ENCODE measurements at regions not wholly inside any gene's neighbourhood (a gene's known extent, or its start where the extent isn't known, plus 50 kb on each side); places are given as distances from the start of the nearest gene placed in this dataset.

DNA sequence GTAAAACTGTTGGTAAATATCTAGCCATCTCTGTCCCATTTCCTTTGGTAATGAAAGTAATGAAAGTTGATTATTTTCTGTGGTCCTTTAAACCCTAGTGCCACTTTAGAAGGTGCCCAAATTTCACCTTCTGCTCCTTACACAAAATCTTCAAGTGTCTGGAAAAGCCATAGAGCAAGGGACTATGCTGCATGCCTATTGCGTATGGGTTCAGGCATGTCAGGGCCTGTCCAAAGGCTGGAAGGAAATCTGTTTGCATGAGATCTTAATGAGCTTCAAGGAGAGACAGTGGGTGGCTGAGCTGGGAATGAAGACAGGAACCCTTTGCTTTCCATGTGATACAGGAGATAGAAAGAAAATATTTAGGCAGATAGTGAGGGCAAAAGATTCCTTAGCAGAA, 66.6 kb upstream of the CCN6 start:
- no peak for DNase-seq (ENCODE audit: low read depth)

DNA sequence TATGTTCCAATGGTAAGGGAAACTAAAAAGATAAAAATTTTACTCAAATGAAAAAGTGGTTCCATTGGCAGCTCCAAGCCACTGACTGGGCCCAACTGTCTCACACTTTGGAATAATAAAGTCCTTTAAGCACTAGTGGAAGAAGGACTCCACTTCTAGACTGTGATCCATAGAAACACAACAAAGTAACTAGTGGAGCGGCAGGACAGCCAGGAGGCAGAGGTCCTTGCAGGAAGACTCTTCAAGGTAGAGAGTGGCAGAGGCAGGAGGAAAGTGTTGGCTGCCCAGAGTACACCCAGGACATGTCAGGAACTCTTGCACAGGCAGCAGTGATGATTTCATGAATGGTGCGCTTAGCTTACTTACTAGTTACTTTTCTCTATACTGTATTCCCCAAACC, 65.0 kb upstream of the CCN6 start:
- DNase-seq (ENCODE audit: low read depth): no peak

DNA sequence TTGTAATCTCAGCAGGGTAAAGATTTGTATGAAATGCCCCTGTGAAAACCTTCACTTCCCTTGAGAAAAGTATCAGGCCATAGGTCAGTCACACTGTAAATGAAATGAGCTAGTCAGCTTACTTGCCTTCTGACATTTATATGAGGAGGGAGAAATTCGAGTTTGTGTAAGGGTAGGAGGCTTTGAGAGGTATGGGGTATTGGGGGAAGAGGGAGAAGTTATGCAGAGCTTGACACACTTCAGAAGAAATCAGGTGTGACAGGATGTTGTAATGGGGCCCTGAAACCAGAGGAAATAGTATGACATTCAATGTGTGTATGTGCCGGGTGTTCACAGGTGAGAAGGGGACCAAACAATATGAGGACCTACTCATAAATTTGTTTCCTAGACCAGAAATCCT, 64.2 kb upstream of the CCN6 start:
- no peak for DNase-seq (ENCODE audit: low read depth)

GRCh38 chr6:111990214-111990613, 63.7 kb upstream of the CCN6 start:
- no peak for DNase-seq (ENCODE audit: low read depth)

DNA sequence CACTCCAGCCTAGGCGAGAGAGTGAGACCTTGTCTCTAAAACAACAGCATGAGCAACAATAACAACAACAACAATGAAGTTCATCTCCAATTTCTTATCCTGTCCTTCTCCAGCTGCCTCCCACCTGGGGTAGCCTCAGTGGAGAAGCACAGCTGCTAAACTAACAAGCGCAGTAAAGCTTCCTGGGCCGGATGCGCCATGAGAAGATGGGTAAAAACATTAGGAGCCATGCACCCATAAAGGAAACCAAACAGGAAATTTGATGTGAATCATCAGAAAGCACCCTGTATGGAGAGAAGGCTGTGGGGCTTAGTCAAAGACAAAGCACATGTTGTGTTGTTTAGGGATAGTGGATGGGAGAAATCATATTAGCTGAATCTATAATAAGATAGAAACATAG, 61.1 kb upstream of the CCN6 start:
- peak; percentile 34 for DNase-seq (ENCODE audit: low read depth)

DNA sequence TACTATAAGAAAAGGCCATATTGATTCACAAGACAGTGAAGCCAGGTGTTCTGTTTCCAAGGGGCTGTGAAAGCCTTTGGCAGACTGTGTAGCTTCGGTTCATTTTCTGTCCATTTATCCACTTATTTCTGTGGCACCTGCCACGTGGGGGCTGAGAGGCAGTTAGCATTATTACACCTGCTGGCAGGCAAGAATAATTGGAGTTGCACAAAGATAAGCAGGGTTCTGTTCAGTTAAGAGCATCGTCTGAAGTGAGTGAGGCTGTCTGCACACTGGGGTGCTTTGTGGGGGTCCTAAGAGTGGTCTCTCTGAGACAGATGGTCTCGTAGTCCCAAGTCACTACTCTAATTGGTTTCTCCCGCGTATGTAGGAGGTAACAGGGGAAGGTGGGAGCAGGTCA, 60.6 kb upstream of the CCN6 start:
- no peak for DNase-seq (ENCODE audit: low read depth)

DNA sequence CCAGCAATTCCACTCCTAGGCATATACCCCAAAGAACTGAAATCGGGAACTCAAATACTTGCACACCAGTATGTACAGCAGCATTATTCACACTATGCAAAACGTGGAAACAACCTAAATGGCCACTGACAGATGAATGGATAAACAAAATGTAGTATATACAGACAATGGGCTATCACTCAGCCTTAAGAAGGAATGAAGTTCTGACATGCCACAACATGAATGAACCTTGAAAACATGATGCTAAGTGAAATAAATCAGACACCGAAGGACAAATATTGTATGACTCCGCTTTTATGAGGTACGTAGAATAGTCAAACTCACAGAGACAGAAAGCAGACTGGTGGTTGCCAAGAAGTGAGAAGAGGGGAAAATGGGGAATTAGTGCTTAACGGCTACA, 59.1 kb upstream of the CCN6 start:
- no peak for DNase-seq (ENCODE audit: low read depth)

- no peak for DNase-seq (ENCODE audit: low read depth)
Measured at GRCh38 chr6:111995404-111995803, 58.5 kb upstream of the CCN6 start.

- no peak for DNase-seq (ENCODE audit: low read depth)
Measured at GRCh38 chr6:111996144-111996865, 57.6 kb upstream of the CCN6 start.

DNA sequence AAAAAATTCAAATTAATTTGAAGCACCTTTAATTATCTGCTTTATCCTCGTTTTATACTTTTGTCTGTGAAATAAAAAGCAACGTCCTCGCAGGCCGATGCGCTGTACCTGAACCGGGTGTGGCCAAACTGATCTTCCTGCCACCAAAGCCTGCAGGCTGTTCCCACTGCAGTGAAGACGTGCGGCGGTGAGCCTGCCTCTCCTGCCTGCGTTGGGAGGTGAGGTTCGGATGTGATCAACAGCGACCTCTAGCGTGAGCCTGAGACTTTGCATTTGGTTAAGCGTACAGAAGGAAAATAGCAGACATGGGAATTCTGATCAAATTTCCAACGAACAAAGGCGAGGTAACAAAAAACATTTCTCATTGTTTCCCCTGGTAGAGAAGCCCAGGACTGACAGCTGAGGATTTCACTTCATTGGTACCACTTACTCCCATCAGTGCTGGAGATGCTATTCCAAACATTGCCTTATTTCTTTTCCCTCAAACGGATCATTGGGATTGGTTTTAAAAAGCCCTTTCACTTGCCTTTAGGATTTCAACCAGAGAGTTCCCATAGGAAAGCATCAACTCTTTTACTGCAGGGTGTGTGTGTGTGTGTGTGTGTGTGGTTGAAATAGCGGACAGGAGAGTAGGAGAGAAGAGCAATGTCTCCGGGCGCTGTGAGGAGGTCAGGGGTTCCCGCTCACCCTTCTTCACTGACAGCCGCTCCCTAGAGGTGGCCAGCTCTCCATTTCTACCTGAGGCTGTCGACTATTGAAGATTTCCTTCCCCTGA, 56.6 kb upstream of the CCN6 start:
- peak; percentile 69 for DNase-seq (ENCODE audit: low read depth)

DNA sequence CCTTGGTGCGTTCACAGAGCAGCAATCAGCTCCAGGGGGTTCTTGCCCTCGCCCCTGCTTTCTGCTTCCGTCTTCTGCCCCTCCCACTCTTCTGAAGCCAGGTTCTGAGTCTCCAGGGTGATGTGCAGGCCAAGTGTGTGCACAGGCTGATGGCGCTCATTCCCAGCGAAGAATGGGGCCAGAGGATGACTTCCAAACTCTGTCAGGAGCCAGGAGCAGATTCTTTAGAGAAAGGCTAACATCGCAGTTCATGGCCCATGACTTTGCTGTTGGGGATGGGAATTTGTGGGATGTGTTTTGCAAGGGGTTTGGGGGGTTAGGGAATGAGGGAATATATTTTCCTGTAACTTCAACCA, 56.1 kb upstream of the CCN6 start:
- DNase-seq (ENCODE audit: low read depth): no peak

- DNase-seq (ENCODE audit: low read depth): no peak
Measured at GRCh38 chr6:112002307-112002706, 51.6 kb upstream of the CCN6 start.
